GM18499 (cell line): ENCODE measurements at regions not wholly inside any gene's neighbourhood (a gene's known extent, or its start where the extent isn't known, plus 50 kb on each side); places are given as distances from the start of the nearest gene placed in this dataset.
"Not testable (repeated sequence)": the region's sequence is repeated elsewhere in the genome, so short reads cannot be mapped to it uniquely, and the experiment has no call there.

Experiments used
- ATAC-seq: cut with Tn5 transposase; IDR thresholded peaks from one replicate; pipeline ENCODE4 v1.9.1; 2021; ENCODE audit warnings: moderate number of reproducible peaks; ENCODE audit not compliant: insufficient read depth, unreplicated experiment

GRCh38 chr10:109664554-109664953, 258.8 kb downstream of the XPNPEP1 start:
- no peak for ATAC-seq

DNA sequence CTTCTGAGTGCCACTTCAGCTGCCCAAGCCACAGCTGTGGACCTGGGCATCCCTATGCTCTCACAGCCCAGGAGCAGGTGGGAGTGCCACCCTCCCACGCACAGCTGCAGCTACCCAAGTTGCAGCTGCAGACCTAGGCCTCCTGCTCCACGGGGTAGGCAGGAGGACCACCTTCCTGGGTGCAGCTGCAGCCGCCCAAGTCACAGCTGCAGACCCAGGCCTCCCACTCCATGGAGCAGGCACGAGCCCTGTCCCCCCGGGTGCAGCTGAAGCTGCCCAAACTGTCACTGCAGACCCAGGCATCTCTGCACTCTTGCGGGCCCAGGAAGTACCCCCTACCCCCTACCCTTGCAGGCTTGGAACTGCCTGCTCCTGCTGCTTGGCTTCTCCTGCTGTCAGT, 260.2 kb downstream of the XPNPEP1 start:
- no peak for ATAC-seq

DNA sequence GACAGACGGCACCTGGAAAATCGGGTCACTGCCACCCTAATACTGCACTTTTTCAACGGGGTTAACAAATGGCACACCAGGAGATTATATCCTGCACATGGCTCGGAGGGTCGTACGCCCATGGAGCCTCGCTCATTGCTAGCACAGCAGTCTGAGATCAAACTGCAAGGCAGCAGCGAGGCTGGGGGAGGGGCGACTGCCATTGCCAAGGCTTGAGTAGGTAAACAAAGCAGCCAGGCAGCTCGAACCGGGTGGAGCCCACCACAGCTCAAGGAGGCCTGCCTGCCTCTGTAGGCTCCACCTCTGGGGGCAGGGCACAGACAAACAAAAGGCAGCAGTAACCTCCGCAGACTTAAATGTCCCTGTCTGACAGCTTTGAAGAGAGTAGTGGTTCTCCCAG, 270.7 kb downstream of the XPNPEP1 start:
- ATAC-seq: not testable (repeated sequence)

DNA sequence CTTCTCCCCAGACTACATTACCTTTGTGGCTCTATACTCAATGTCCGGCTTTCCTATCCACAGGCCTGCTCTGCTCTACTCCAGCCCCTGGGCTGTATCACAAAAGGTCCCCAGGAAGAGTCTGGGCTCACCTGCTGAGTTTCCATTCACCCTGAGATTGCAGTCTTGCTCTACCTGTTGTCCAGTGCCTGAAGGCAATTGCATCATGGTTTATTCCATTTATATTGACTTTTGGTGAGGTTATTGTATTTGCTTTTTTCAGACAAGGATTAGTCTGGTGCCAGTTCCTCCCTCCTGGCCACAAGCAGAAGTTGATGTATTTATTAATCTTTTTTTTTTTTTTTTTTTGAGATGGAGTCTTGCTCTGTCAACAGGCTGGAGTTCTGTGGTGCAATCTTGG, 273.1 kb downstream of the XPNPEP1 start:
- ATAC-seq: no peak

- no peak for ATAC-seq
Observed at GRCh38 chr10:109647627-109648026, 275.7 kb downstream of the XPNPEP1 start.

- no peak for ATAC-seq
Observed at GRCh38 chr10:109633846-109634245, 289.5 kb downstream of the XPNPEP1 start.

- ATAC-seq: not testable (repeated sequence)
Observed at GRCh38 chr10:109633017-109633416, 290.3 kb downstream of the XPNPEP1 start.

DNA sequence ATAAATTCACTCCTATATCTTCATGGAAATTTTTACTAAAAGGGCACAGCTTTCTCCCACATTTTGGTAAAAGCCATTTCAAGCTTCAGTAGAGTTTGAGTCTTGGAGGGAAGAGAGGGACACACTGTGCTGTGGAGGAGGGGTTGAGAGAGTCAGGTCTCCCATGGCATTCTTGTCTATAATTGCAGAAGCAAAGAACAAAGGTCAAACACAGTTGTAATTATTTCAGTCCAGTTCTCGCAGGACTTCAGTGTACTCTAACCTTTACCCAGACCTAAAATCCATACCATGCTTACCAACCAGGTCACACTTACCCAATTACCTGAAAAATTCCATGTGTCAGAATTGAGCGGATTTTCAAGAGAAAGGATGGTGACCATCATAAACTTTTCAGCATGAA, 298.4 kb downstream of the XPNPEP1 start:
- no peak for ATAC-seq

- ATAC-seq: no peak
Observed at GRCh38 chr10:109622566-109622965, 300.7 kb downstream of the XPNPEP1 start.

DNA sequence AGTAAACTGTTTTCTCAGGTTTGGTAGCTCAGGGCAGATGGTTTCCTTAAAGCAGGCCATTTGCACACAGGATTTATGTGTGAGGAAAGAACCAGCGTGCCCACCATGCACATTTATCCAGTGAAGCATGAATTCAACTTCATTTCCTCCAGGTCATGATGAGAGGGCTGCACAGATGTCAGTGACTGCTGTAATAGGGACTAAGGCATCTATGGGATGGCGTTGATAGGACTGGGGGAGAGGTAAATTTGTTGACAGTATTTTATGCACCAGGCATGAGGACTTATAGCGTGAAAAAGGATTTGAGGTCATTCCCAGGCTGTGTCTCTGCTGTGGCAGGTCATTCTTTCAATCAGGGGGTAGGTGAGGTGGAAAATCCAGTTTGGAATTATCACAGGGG, 302.9 kb downstream of the XPNPEP1 start:
- no peak for ATAC-seq

DNA sequence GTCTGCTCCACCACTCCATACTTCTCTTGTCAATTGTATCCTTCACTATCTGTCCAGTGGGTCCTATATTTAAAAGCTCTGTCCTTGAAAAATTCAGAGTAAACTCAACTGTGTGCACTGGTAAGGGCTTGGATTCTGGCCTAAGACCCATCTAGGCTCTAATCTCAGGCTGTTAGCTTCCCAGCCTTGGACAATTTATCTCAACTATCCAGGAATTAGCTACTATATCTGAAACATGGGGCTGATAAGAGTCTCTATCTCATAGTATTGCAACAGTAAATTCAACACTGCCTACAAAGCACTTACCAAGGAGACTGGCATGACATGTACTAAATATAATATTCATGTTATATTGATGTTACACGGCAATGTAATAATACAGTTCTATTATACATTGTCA, 303.4 kb downstream of the XPNPEP1 start:
- no peak for ATAC-seq

GRCh38 chr10:109618748-109619147, 304.6 kb downstream of the XPNPEP1 start:
- no peak for ATAC-seq

- no peak for ATAC-seq
Observed at GRCh38 chr10:109618301-109618700, 305.0 kb downstream of the XPNPEP1 start.

DNA sequence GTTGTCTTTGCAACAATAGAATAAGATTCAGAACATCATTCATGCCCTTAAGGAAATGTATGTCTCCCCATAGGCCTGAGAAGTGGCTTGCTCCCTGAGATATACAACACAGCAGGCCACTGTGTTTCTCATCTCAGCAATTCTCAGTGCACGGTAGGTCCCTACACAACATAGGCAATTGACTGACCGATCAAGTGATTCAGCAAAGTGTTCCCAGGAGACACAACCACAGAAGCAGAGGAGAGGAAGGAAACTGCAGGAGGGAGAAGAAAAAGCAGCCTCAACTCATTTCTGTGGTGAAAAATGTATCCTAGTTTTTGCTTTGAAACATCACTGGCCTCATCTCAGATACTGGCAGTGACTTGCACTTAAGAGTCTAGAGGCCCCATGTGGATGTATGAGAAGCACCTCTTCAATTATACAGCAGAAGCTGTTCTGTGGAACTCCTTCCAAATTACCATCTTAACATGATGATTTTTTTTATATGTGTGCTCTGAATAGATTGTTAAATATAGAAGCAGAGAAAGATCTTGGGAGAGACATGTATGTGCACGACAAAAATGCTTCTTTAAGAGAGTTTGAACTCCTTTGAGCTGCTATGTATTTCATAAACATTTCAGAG, 306.8 kb downstream of the XPNPEP1 start:
- no peak for ATAC-seq

GRCh38 chr10:109595356-109595755, 328.0 kb downstream of the XPNPEP1 start:
- not testable (repeated sequence) for ATAC-seq

GRCh38 chr10:109593682-109594081, 329.6 kb downstream of the XPNPEP1 start:
- no peak for ATAC-seq

DNA sequence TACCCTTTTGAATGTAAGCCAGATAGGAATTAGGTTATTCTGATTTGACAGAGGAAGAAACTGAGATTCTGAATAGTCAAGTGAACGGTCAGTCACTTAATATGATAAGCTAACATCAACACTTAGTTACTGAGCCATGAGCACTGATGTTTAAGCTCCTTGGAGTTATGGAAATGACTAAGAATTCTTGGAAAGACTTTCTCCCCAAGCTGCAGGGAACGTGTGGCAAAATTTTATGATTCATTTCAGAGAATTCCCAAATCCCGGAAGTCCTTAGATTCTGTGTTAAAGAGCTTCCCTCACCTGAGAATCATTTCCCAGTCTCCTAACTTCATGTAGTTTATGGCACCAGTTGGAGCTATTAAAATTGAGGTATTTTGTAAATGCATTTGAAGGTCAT, 330.9 kb downstream of the XPNPEP1 start:
- no peak for ATAC-seq

DNA sequence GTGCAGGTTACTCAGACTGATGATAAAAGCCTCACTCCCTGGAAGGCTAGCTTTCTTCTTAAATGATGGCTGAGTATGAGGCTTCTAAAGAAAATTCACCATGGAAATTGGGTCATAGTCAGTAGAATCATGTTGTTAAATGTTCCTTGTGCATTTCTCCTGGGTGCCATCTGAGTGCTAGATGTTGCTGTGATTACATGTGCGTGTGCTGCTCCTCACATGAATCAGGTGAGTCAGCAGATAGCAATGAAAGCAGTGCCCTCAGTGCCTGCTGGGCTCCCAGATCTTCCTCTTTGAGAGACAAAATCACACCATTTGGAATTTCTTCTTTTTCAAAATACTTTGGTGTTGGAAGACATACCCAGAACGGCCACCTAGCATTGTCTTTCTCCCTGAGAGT, 331.7 kb downstream of the XPNPEP1 start:
- ATAC-seq: no peak

- ATAC-seq: no peak
Observed at GRCh38 chr10:109588259-109588658, 335.1 kb downstream of the XPNPEP1 start.

- ATAC-seq: no peak
Observed at GRCh38 chr10:109587366-109587765, 335.9 kb downstream of the XPNPEP1 start.

GRCh38 chr10:109556399-109556798, 366.9 kb downstream of the XPNPEP1 start:
- no peak for ATAC-seq

GRCh38 chr10:109542050-109542603, 381.2 kb downstream of the XPNPEP1 start:
- ATAC-seq: not testable (repeated sequence)
